Large intestine (tissue), 3 donors: ENCODE measurements at regions not wholly inside any gene's neighbourhood (a gene's known extent, or its start where the extent isn't known, plus 50 kb on each side); places are given as distances from the start of the nearest gene placed in this dataset.
A peak's percentile ranks its signal among the peaks of the same experiment; 100 is the strongest.

Experiments used
- DNase-seq, 2 donors: peaks; one replicate each; pipeline versions ENCODE4 v3.0.0 to v3.0.0-alpha.2; 2013
- H3K27ac ChIP-seq: one replicate; pipeline ENCODE4 v1.5.1; 2013; ENCODE audit warnings: low read length
- H3K27me3 ChIP-seq: 2 replicates; pipeline ENCODE4 v1.6.1; 2013; ENCODE audit warnings: low read length; ENCODE audit not compliant: control insufficient read depth, insufficient read depth
- H3K36me3 ChIP-seq: 2 replicates; pipeline ENCODE4 v1.6.1; 2013; ENCODE audit warnings: low read length; ENCODE audit not compliant: control insufficient read depth, insufficient read depth
- H3K4me1 ChIP-seq: one replicate; pipeline ENCODE4 v1.6.1; 2013; ENCODE audit warnings: low read length; ENCODE audit not compliant: control insufficient read depth, insufficient read depth
- H3K4me3 ChIP-seq: one replicate; pipeline ENCODE4 v1.5.1; 2013; ENCODE audit warnings: low read length
- H3K9me3 ChIP-seq: one replicate; pipeline ENCODE4 v1.6.1; 2013; ENCODE audit warnings: mild to moderate bottlenecking, low read depth, low read length, moderate library complexity; ENCODE audit not compliant: control insufficient read depth
- WGBS: methylation state at CpG from one replicate; pipeline ENCODE4 v1.1.5; 2013; ENCODE audit warnings: low lambda C conversion rate; ENCODE audit not compliant: insufficient coverage; 5-methylcytosine and 5-hydroxymethylcytosine counted together

DNA sequence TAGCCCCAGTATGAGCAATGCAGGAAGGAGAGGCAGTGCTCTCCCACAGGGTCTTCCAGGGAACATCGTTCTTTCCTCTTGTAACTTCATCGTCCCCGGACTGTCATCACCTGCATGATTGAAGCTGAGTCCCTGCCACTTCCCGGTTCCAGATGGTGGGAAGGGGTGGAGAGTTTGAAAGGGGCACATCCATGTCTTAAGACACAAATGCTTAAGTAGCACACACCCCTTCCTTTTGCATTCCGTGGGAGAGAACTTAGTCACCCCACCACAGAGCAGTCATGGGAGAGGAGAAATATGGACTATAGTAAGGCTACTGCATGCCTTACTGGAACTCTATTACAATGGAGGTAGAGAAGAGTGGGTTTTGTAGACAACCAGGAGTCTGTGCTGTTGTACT lies 165.3 kb upstream of the GAS1 start:
- Histone ChIP-seq H3K4me3 (no peak overlapping the region), H3K27me3 (no peaks in the 10 kb centered on the region), H3K27ac (no peak overlapping the region), H3K9me3 (no peaks in the 10 kb centered on the region), H3K4me1 (no peaks in the 10 kb centered on the region), H3K36me3 (no peaks in the 10 kb centered on the region)
- 100% methylated on average over 1 of the region's 5 CpGs for WGBS
- no peak for DNase-seq

DNA sequence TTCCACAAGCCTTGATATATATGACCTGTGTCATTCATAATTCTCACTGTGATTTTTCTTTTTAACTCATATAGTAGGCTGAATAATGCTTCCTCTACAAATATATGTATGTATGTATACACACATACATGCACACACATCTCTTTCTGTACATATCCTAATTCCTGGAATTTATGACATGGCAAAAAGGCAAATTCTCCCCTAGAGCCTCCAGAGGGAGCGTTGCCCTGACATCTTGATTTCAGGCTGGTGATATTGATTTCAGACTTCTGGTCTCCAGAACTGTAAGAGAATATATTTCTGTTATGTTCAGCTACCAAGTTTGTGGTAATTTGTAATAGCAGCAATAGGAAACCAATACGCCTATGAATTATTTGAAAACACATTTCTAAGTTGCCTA lies 166.6 kb upstream of the GAS1 start:
- no peak for DNase-seq
- H3K9me3 ChIP-seq, result no peaks in the 10 kb centered on the region
- no peak overlapping the region for H3K4me3 ChIP-seq
- no peaks in the 10 kb centered on the region for H3K4me1 ChIP-seq
- H3K27ac ChIP-seq, result no peak overlapping the region
- H3K27me3 ChIP-seq, result no peaks in the 10 kb centered on the region
- H3K36me3 ChIP-seq, result no peaks in the 10 kb centered on the region
- 88% methylated on average over 1 of the region's 2 CpGs for WGBS

GRCh38 chr9:87115785-87116184 lies 168.5 kb upstream of the GAS1 start:
- H3K9me3 ChIP-seq, result no peaks in the 10 kb centered on the region
- peak in 1 of 2 donors; percentile 5 for DNase-seq
- no peaks in the 10 kb centered on the region for H3K36me3 ChIP-seq
- no peaks in the 10 kb centered on the region for H3K27me3 ChIP-seq
- H3K4me1 ChIP-seq, result no peaks in the 10 kb centered on the region
- H3K27ac ChIP-seq, result no peak overlapping the region
- H3K4me3 ChIP-seq, result no peak overlapping the region
- no CpG with 5 or more reads among the region's 1 CpG for WGBS

DNA sequence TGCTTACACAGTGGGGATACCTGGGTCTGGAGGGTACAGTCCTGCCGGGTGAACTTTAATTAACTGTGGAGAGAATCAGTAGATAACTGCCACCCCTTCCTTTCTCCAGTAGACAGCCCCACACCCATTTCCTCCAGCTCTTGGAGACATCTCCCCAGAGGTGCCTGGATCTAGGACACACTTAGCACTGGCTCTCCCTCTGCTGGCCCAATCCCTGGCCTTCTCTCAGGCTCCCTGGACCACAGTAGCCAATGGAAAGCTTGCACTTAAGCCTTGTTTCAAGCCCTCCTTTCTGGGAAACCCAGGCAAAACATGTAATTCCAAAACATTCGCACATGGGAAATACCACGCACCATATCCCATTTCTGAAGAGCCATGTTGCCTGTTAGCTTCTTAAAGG lies 169.2 kb upstream of the GAS1 start:
- no peak for DNase-seq
- WGBS, result no CpG with 5 or more reads among the region's 3 CpGs
- no peaks in the 10 kb centered on the region for H3K36me3 ChIP-seq
- no peaks in the 10 kb centered on the region for H3K27me3 ChIP-seq
- H3K27ac ChIP-seq, result no peak overlapping the region
- no peaks in the 10 kb centered on the region for H3K9me3 ChIP-seq
- no peaks in the 10 kb centered on the region for H3K4me1 ChIP-seq
- no peak overlapping the region for H3K4me3 ChIP-seq

DNA sequence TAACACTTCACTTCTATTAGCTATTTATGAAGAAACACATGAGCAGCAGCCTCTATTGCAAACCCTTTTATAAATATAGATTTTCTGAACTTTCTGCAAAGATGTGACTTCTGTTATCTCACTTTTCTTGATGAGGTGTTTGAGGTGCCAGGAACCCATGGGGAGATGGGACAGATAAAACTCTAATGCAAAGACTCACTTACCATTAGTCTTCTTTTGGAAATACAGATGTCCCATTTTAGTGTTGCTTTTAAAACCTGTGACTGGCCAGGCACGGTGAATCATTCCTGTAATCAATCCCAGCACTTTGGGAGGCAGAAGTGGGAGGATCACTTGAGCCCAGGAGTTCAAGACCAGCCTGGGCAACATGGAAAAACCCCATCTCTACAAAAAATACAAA lies 171.3 kb upstream of the GAS1 start:
- DNase-seq, result no peak
- Histone ChIP-seq H3K36me3 (no peaks in the 10 kb centered on the region), H3K4me3 (no peak overlapping the region), H3K9me3 (no peaks in the 10 kb centered on the region), H3K4me1 (no peaks in the 10 kb centered on the region), H3K27me3 (no peaks in the 10 kb centered on the region), H3K27ac (no peak overlapping the region)
- no CpG with 5 or more reads among the region's 1 CpG for WGBS

- DNase-seq, result peak; percentile 14 to 38
- H3K27ac ChIP-seq, result peak overlapping the region; percentile 36
- WGBS, result no CpG with 5 or more reads among the region's 11 CpGs
These were observed 172.1 kb upstream of the GAS1 start for GRCh38 chr9:87119328-87119881.

DNA sequence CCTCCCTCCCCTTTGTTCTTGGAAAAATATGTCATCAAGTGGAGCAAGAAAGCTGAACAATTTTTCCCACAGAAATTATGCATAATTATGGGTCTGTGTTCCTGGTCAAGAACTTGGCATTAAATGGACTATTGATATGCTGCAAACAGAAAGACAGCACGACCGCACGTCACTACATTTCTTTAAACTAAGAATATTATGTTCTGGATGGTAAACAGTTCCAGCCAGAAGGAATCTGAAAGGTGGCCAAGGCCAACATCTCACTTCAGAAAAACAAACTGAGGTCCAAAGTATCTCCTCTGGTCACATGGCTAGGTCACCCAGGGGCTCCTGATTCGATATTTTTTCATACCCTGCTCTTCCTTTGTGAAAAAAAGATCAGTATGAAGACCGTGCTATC lies 173.3 kb upstream of the GAS1 start:
- H3K36me3 ChIP-seq, result no peaks in the 10 kb centered on the region
- H3K9me3 ChIP-seq, result no peaks in the 10 kb centered on the region
- H3K4me3 ChIP-seq, result no peak overlapping the region
- no peak overlapping the region for H3K27ac ChIP-seq
- H3K27me3 ChIP-seq, result no peaks in the 10 kb centered on the region
- H3K4me1 ChIP-seq, result no peaks in the 10 kb centered on the region
- WGBS, result 100% methylated on average over 1 of the region's 5 CpGs
- DNase-seq, result no peak

More at GRCh38 chr9:87119328-87119881, 172.1 kb upstream of the GAS1 start:
- Histone ChIP-seq H3K9me3 (no peaks in the 10 kb centered on the region), H3K36me3 (no peaks in the 10 kb centered on the region), H3K4me1 (no peaks in the 10 kb centered on the region), H3K27me3 (no peaks in the 10 kb centered on the region), H3K4me3 (no peak overlapping the region)

GRCh38 chr9:87122947-87123685 lies 175.8 kb upstream of the GAS1 start:
- H3K4me3 ChIP-seq, result no peak overlapping the region
- WGBS, result 100% methylated on average over 1 of the region's 6 CpGs
- no peaks in the 10 kb centered on the region for H3K9me3 ChIP-seq
- no peak overlapping the region for H3K27ac ChIP-seq
- H3K27me3 ChIP-seq, result no peaks in the 10 kb centered on the region
- DNase-seq, result no peak
- no peaks in the 10 kb centered on the region for H3K36me3 ChIP-seq
- no peaks in the 10 kb centered on the region for H3K4me1 ChIP-seq

DNA sequence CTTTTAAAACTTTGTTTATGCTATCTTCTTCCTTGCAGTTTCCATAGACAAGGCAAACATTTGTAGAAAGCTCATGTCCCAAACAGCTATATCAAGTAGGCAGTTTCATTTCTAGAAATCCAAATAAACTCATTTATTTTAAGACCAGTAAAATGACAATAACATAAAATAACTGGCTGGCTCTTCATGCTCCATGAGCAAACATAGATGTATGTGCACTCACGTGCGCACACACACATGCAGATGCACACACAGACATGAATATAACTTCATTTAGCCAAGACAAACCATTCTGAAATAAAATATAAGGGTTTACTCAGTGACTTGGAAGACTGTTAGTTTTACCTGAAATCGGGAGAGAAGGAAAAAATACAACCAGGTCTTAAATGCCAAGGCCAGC lies 176.5 kb upstream of the GAS1 start:
- Histone ChIP-seq H3K4me3 (no peak overlapping the region), H3K27me3 (no peaks in the 10 kb centered on the region), H3K27ac (no peak overlapping the region), H3K36me3 (no peaks in the 10 kb centered on the region), H3K4me1 (no peaks in the 10 kb centered on the region), H3K9me3 (no peaks in the 10 kb centered on the region)
- DNase-seq, result no peak
- 40% methylated on average over 1 of the region's 3 CpGs for WGBS

DNA sequence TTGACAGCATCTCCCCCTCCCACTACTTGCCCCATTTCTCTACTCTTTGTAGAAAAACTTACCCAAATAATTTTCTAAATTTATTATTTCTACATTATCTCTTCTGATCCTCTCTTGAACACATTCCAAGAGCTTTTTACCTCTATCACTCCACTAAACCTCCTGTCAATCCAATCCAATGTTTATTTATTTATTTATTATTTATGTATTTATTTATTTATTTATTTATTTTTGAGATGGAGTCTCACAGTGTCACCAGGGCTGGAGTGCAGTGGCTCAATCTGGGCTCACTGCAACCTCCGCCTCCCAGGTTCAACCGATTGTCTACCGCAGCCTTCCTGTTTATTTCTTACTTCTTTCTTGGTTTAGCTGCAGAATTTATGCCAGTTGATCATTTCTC lies 178.5 kb upstream of the GAS1 start:
- H3K4me3 ChIP-seq, result no peak overlapping the region
- no peaks in the 10 kb centered on the region for H3K36me3 ChIP-seq
- H3K27me3 ChIP-seq, result no peaks in the 10 kb centered on the region
- H3K4me1 ChIP-seq, result no peaks in the 10 kb centered on the region
- no peaks in the 10 kb centered on the region for H3K9me3 ChIP-seq
- no peak overlapping the region for H3K27ac ChIP-seq
- DNase-seq, result no peak
- no CpG with 5 or more reads among the region's 3 CpGs for WGBS

DNA sequence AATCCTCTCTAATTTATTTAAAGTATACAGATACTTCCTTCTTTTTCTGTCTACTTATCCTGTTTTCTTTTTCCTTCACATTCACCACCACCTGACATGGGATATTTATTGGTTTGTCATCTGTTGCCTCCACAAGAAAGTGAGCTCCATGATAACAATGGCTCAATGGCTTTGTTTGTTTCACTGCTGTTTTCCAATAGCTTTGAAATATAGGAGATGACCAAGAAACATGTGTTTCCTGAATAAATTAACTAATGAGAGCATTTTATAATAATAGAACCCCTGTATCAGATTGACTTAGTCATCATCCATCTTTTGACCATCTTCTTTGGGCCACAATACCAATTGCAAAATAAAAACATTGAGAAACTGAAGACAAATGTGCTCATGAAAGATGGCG lies 180.2 kb upstream of the GAS1 start:
- no peaks in the 10 kb centered on the region for H3K9me3 ChIP-seq
- no peak for DNase-seq
- 100% methylated on average over 1 of the region's 1 CpG for whole genome bisulfite sequencing
- no peaks in the 10 kb centered on the region for H3K36me3 ChIP-seq
- no peaks in the 10 kb centered on the region for H3K27me3 ChIP-seq
- H3K27ac ChIP-seq, result no peak overlapping the region
- no peaks in the 10 kb centered on the region for H3K4me1 ChIP-seq
- no peak overlapping the region for H3K4me3 ChIP-seq
